Activated CD8-positive, alpha-beta memory T cell treated with anti-CD3 and anti-CD28 coated beads for 36 hours (primary cell): ENCODE measurements at regions not wholly inside any gene's neighbourhood (a gene's known extent, or its start where the extent isn't known, plus 50 kb on each side); places are given as distances from the start of the nearest gene placed in this dataset.
"Not testable (repeated sequence)": the region's sequence is repeated elsewhere in the genome, so short reads cannot be mapped to it uniquely, and the experiment has no call there.

Source experiments
- CTCF ChIA-PET: fragments of 350-600 bp; sonication (Branson Sonifier 250); formaldehyde crosslinking; loops from one replicate; lab custom pipeline; 2021; ENCODE audit warnings: antibody characterized with exemption; lab: Charles Lee
- POLR2A ChIA-PET: fragments of 350-600 bp; sonication (Branson Sonifier 250); formaldehyde crosslinking; loops from one replicate; lab custom pipeline; 2021; ENCODE audit warnings: antibody characterized with exemption; lab: Charles Lee

- ChIA-PET POLR2A (no interaction called here), CTCF (no interaction called here)
Observed at GRCh38 chr4:93888308-93888707, 59.8 kb downstream of the ATOH1 start.

- POLR2A ChIA-PET: no interaction called here
- CTCF ChIA-PET: no interaction called here
Observed at GRCh38 chr4:93888768-93889167, 60.2 kb downstream of the ATOH1 start.

GRCh38 chr4:93891244-93891643, 62.7 kb downstream of the ATOH1 start:
- POLR2A ChIA-PET: no interaction called here
- CTCF ChIA-PET: no interaction called here

GRCh38 chr4:93894995-93895394, 66.4 kb downstream of the ATOH1 start:
- CTCF ChIA-PET: no interaction called here

GRCh38 chr4:93896516-93896915, 68.0 kb downstream of the ATOH1 start:
- ChIA-PET POLR2A (no interaction called here), CTCF (no interaction called here)

More at GRCh38 chr4:93894995-93895394, 66.4 kb downstream of the ATOH1 start:
- POLR2A ChIA-PET: no interaction called here

GRCh38 chr4:93897559-93897958, 69.0 kb downstream of the ATOH1 start:
- CTCF ChIA-PET: no interaction called here
- POLR2A ChIA-PET: no interaction called here

GRCh38 chr4:93908778-93909177, 80.2 kb downstream of the ATOH1 start:
- ChIA-PET CTCF (interaction anchor here (0.6 kb wide), 1 partner anchor 705 kb away, joined by 4 read pairs; no protein-coding TSS in a partner anchor), POLR2A (no interaction called here)

GRCh38 chr4:93911671-93912070, 83.1 kb downstream of the ATOH1 start:
- ChIA-PET CTCF (no interaction called here), POLR2A (no interaction called here)

- POLR2A ChIA-PET: no interaction called here
- CTCF ChIA-PET: no interaction called here
Observed at GRCh38 chr4:93912146-93912545, 83.6 kb downstream of the ATOH1 start.

GRCh38 chr4:93918856-93919255, 90.3 kb downstream of the ATOH1 start:
- POLR2A ChIA-PET: no interaction called here
- CTCF ChIA-PET: no interaction called here

- CTCF ChIA-PET, POLR2A ChIA-PET: not testable (repeated sequence)
Observed at GRCh38 chr4:93923570-93923969, 95.0 kb downstream of the ATOH1 start.

- POLR2A ChIA-PET: no interaction called here
- CTCF ChIA-PET: no interaction called here
Observed at GRCh38 chr4:93947286-93947685, 118.7 kb downstream of the ATOH1 start.

GRCh38 chr4:93950239-93950638, 121.7 kb downstream of the ATOH1 start:
- CTCF ChIA-PET, POLR2A ChIA-PET: not testable (repeated sequence)

GRCh38 chr4:93957186-93957585, 128.6 kb downstream of the ATOH1 start:
- CTCF ChIA-PET: no interaction called here
- POLR2A ChIA-PET: no interaction called here

- CTCF ChIA-PET: no interaction called here
- POLR2A ChIA-PET: no interaction called here
Observed at GRCh38 chr4:93960450-93960849, 131.9 kb downstream of the ATOH1 start.

- CTCF ChIA-PET: no interaction called here
- POLR2A ChIA-PET: no interaction called here
Observed at GRCh38 chr4:93960916-93961315, 132.4 kb downstream of the ATOH1 start.

- CTCF ChIA-PET: no interaction called here
Observed at GRCh38 chr4:93981594-93981993, 153.0 kb downstream of the ATOH1 start.

GRCh38 chr4:93982255-93982654, 153.7 kb downstream of the ATOH1 start:
- POLR2A ChIA-PET: no interaction called here
- CTCF ChIA-PET: no interaction called here

More at GRCh38 chr4:93981594-93981993, 153.0 kb downstream of the ATOH1 start:
- POLR2A ChIA-PET: no interaction called here

GRCh38 chr4:93983140-93983539, 154.6 kb downstream of the ATOH1 start:
- CTCF ChIA-PET: no interaction called here
- POLR2A ChIA-PET: no interaction called here

- ChIA-PET POLR2A (no interaction called here), CTCF (no interaction called here)
Observed at GRCh38 chr4:93994175-93994994, 165.8 kb downstream of the ATOH1 start.

GRCh38 chr4:93996895-93997294, 168.3 kb downstream of the ATOH1 start:
- CTCF ChIA-PET: no interaction called here
- POLR2A ChIA-PET: no interaction called here

- POLR2A ChIA-PET: no interaction called here
Observed at GRCh38 chr4:94000559-94000958, 172.0 kb downstream of the ATOH1 start.

More at GRCh38 chr4:94000559-94000958, 172.0 kb downstream of the ATOH1 start:
- CTCF ChIA-PET: no interaction called here
